Activated CD4-positive, alpha-beta T cell treated with anti-CD3 and anti-CD28 coated beads for 36 hours (primary cell): ENCODE measurements at regions not wholly inside any gene's neighbourhood (a gene's known extent, or its start where the extent isn't known, plus 50 kb on each side); places are given as distances from the start of the nearest gene placed in this dataset.
"Not testable (repeated sequence)": the region's sequence is repeated elsewhere in the genome, so short reads cannot be mapped to it uniquely, and the experiment has no call there.

Experiments
- ATAC-seq: fragments of 200-7000 bp; cut with Tn5 transposase; one replicate; pipeline ENCODE4 v1.10.0; 2021; ENCODE audit warnings: mild to moderate bottlenecking, moderate library complexity
- CTCF ChIA-PET: fragments of 350-600 bp; sonication (Branson Sonifier 250); formaldehyde crosslinking; loops from one replicate; lab custom pipeline; 2021; ENCODE audit warnings: antibody characterized with exemption; lab: Charles Lee
- POLR2A ChIA-PET: fragments of 350-600 bp; sonication (Branson Sonifier 250); formaldehyde crosslinking; loops from one replicate; lab custom pipeline; 2021; ENCODE audit warnings: antibody characterized with exemption, inconsistent platforms; lab: Charles Lee
- DNase-seq: peaks from one replicate; pipeline ENCODE4 v3.0.0-alpha.2; 2020
- H3K27ac Mint-ChIP-seq: one replicate; pipeline ENCODE4 v1.8.0; 2021; ENCODE audit warnings: mixed read lengths
- H3K27me3 Mint-ChIP-seq: one replicate; pipeline ENCODE4 v1.8.0; 2021; ENCODE audit warnings: mixed read lengths
- H3K36me3 Mint-ChIP-seq: one replicate; pipeline ENCODE4 v1.8.0; 2021; ENCODE audit warnings: low read depth, mixed read lengths
- H3K4me1 Mint-ChIP-seq: one replicate; pipeline ENCODE4 v1.8.0; 2021; ENCODE audit warnings: mixed read lengths
- H3K4me3 Mint-ChIP-seq: one replicate; pipeline ENCODE4 v1.8.0; 2021; ENCODE audit warnings: mild to moderate bottlenecking, moderate library complexity, mixed read lengths
- H3K9me3 Mint-ChIP-seq: one replicate; pipeline ENCODE4 v1.8.0; 2021; ENCODE audit warnings: low read depth, mixed read lengths
- intact Hi-C, 2 experiments: fragments of 100-400 bp; cut with DNase I in 1 of 2; cut with micrococcal nuclease in 1 of 2; formaldehyde crosslinking; loops; one replicate each; pipeline versions ENCODE4 v1.14.2 to v1.15.1; 2022 to 2024; cut with DNase I, micrococcal nuclease

GRCh38 chr4:28312497-28312896 lies 1451.9 kb downstream of the STIM2 start:
- H3K27ac Mint-ChIP-seq, POLR2A ChIA-PET, H3K27me3 Mint-ChIP-seq, CTCF ChIA-PET, H3K9me3 Mint-ChIP-seq, H3K4me3 Mint-ChIP-seq, intact Hi-C loops, ATAC-seq, H3K4me1 Mint-ChIP-seq, H3K36me3 Mint-ChIP-seq, DNase-seq: not testable (repeated sequence)

- Mint-ChIP-seq H3K36me3 (no peaks in the 10 kb centered on the region), H3K27ac (no peak overlapping the region), H3K27me3 (no peaks in the 10 kb centered on the region), H3K4me1 (no peaks in the 10 kb centered on the region), H3K9me3 (peaks cover 10% of the 10 kb centered on the region), H3K4me3 (no peak overlapping the region)
- CTCF ChIA-PET = no interaction called here
- ATAC-seq = no peak
- POLR2A ChIA-PET = no interaction called here
- intact Hi-C loops = no loop called here
- DNase-seq = no peak
Measured at GRCh38 chr4:28313729-28314713, 1453.4 kb downstream of the STIM2 start.

GRCh38 chr4:28317221-28317620 lies 1456.6 kb downstream of the STIM2 start:
- no peak for ATAC-seq
- CTCF ChIA-PET = interaction anchor here (0.6 kb wide), 1 partner anchor 60 kb away, joined by 3 read pairs; no protein-coding TSS in a partner anchor
- POLR2A ChIA-PET = no interaction called here
- no peak for DNase-seq
- Mint-ChIP-seq H3K4me3 (no peak overlapping the region), H3K36me3 (no peaks in the 10 kb centered on the region), H3K27me3 (no peaks in the 10 kb centered on the region), H3K4me1 (no peaks in the 10 kb centered on the region), H3K27ac (no peak overlapping the region), H3K9me3 (peaks cover 4% of the 10 kb centered on the region)
- intact Hi-C loops = no loop called here

GRCh38 chr4:28334249-28334648 lies 1473.6 kb downstream of the STIM2 start:
- intact Hi-C loops = no loop called here
- ChIA-PET CTCF (no interaction called here), POLR2A (no interaction called here)
- Mint-ChIP-seq H3K4me3 (no peak overlapping the region), H3K27me3 (no peaks in the 10 kb centered on the region), H3K36me3 (no peaks in the 10 kb centered on the region), H3K9me3 (peaks cover 2% of the 10 kb centered on the region), H3K4me1 (no peaks in the 10 kb centered on the region), H3K27ac (no peak overlapping the region)
- ATAC-seq (no peak), DNase-seq (no peak)

- Mint-ChIP-seq H3K36me3 (no peaks in the 10 kb centered on the region), H3K9me3 (peaks cover 17% of the 10 kb centered on the region), H3K4me1 (no peaks in the 10 kb centered on the region), H3K4me3 (no peak overlapping the region), H3K27ac (no peak overlapping the region), H3K27me3 (no peaks in the 10 kb centered on the region)
- ATAC-seq = no peak
- ChIA-PET CTCF (no interaction called here), POLR2A (no interaction called here)
- intact Hi-C loops = no loop called here
- DNase-seq = no peak
Measured at GRCh38 chr4:28341784-28342183, 1481.1 kb downstream of the STIM2 start.

GRCh38 chr4:28350485-28350884 lies 1489.8 kb downstream of the STIM2 start:
- CTCF ChIA-PET = no interaction called here
- ATAC-seq (no peak), DNase-seq (no peak)
- Mint-ChIP-seq H3K27ac (no peak overlapping the region), H3K9me3 (peaks cover 4% of the 10 kb centered on the region), H3K4me1 (no peaks in the 10 kb centered on the region), H3K27me3 (no peaks in the 10 kb centered on the region), H3K4me3 (no peak overlapping the region), H3K36me3 (no peaks in the 10 kb centered on the region)
- POLR2A ChIA-PET = no interaction called here
- intact Hi-C loops = no loop called here

- ChIA-PET CTCF (no interaction called here), POLR2A (no interaction called here)
- no peaks in the 10 kb centered on the region for H3K27me3 Mint-ChIP-seq
- no peak overlapping the region for H3K4me3 Mint-ChIP-seq
- no peak for ATAC-seq
- H3K4me1 Mint-ChIP-seq = no peaks in the 10 kb centered on the region
- peaks cover 4% of the 10 kb centered on the region for H3K9me3 Mint-ChIP-seq
- no peak overlapping the region for H3K27ac Mint-ChIP-seq
- no peaks in the 10 kb centered on the region for H3K36me3 Mint-ChIP-seq
- no peak for DNase-seq
- intact Hi-C loops = no loop called here
Measured at GRCh38 chr4:28351102-28351501, 1490.5 kb downstream of the STIM2 start.

GRCh38 chr4:28351826-28352225 lies 1491.2 kb downstream of the STIM2 start:
- H3K27me3 Mint-ChIP-seq = no peaks in the 10 kb centered on the region
- no peak overlapping the region for H3K4me3 Mint-ChIP-seq
- ATAC-seq (no peak), DNase-seq (no peak)
- no peak overlapping the region for H3K27ac Mint-ChIP-seq
- no peaks in the 10 kb centered on the region for H3K36me3 Mint-ChIP-seq
- POLR2A ChIA-PET = no interaction called here
- CTCF ChIA-PET = no interaction called here
- intact Hi-C loops = no loop called here
- H3K9me3 Mint-ChIP-seq = peaks cover 4% of the 10 kb centered on the region
- H3K4me1 Mint-ChIP-seq = no peaks in the 10 kb centered on the region

GRCh38 chr4:28354880-28355656 lies 1494.4 kb downstream of the STIM2 start:
- H3K4me1 Mint-ChIP-seq = no peaks in the 10 kb centered on the region
- H3K9me3 Mint-ChIP-seq = peaks cover 4% of the 10 kb centered on the region
- DNase-seq (no peak), ATAC-seq (no peak)
- intact Hi-C loops = no loop called here
- POLR2A ChIA-PET = no interaction called here
- no peaks in the 10 kb centered on the region for H3K36me3 Mint-ChIP-seq
- CTCF ChIA-PET = no interaction called here
- H3K27ac Mint-ChIP-seq = no peak overlapping the region
- H3K4me3 Mint-ChIP-seq = no peak overlapping the region
- no peaks in the 10 kb centered on the region for H3K27me3 Mint-ChIP-seq

GRCh38 chr4:28357990-28358389 lies 1497.3 kb downstream of the STIM2 start:
- DNase-seq (no peak), ATAC-seq (no peak)
- Mint-ChIP-seq H3K27ac (no peak overlapping the region), H3K4me1 (no peaks in the 10 kb centered on the region), H3K36me3 (no peaks in the 10 kb centered on the region), H3K4me3 (no peak overlapping the region), H3K27me3 (no peaks in the 10 kb centered on the region), H3K9me3 (peaks cover 6% of the 10 kb centered on the region)
- ChIA-PET POLR2A (no interaction called here), CTCF (no interaction called here)
- intact Hi-C loops = no loop called here

- POLR2A ChIA-PET = no interaction called here
- H3K4me3 Mint-ChIP-seq = no peak overlapping the region
- intact Hi-C loops = no loop called here
- H3K36me3 Mint-ChIP-seq = no peaks in the 10 kb centered on the region
- CTCF ChIA-PET = no interaction called here
- no peak for DNase-seq
- peaks cover 6% of the 10 kb centered on the region for H3K9me3 Mint-ChIP-seq
- no peak for ATAC-seq
- no peaks in the 10 kb centered on the region for H3K4me1 Mint-ChIP-seq
- no peak overlapping the region for H3K27ac Mint-ChIP-seq
- H3K27me3 Mint-ChIP-seq = no peaks in the 10 kb centered on the region
Measured at GRCh38 chr4:28358606-28359005, 1498.0 kb downstream of the STIM2 start.

- CTCF ChIA-PET = no interaction called here
- intact Hi-C loops = no loop called here
- ATAC-seq = no peak
Measured at GRCh38 chr4:28360681-28361080, 1500.0 kb downstream of the STIM2 start.

More at GRCh38 chr4:28360681-28361080, 1500.0 kb downstream of the STIM2 start:
- H3K27me3 Mint-ChIP-seq = no peaks in the 10 kb centered on the region
- no peaks in the 10 kb centered on the region for H3K4me1 Mint-ChIP-seq
- no peaks in the 10 kb centered on the region for H3K36me3 Mint-ChIP-seq
- H3K27ac Mint-ChIP-seq = no peak overlapping the region
- H3K4me3 Mint-ChIP-seq = no peak overlapping the region
- DNase-seq = no peak
- POLR2A ChIA-PET = no interaction called here
- H3K9me3 Mint-ChIP-seq = peaks cover 8% of the 10 kb centered on the region
